Heart left ventricle (tissue), 13 donors: ENCODE measurements at regions not wholly inside any gene's neighbourhood (a gene's known extent, or its start where the extent isn't known, plus 50 kb on each side); places are given as distances from the start of the nearest gene placed in this dataset.

Source experiments
- POLR2A ChIP-seq, 2 donors: fragments of 450-650 bp; IDR thresholded peaks; one replicate each; pipeline ENCODE4 v1.6.1; 2017; ENCODE audit warnings: antibody characterized with exemption in 2 of 2, mild to moderate bottlenecking in 2 of 2, moderate library complexity in 2 of 2
- TF ChIP-seq, protein P1 (sequence below), 12 donors: fragments of 200-600 bp; sonication (generic) in 4 of 12; IDR thresholded peaks; one replicate each; pipeline versions ENCODE4 v1.5.0 to v1.8.0; 2018 to 2022; ENCODE audit warnings: antibody characterized with exemption in 12 of 12, mild to moderate bottlenecking in 5 of 12
- donor health status: ischemic (EF 13 %, LVEDD 7.1; RV severe dilation, severe dysfunction).
- donor health status: DM: no; HTN: yes; CAD: no.
- donor health status: DM: no; HTN: no; CAD: no.
- donor health status: ischemic (EF 25% LVEDD 6.9; RV normal size, moderate dysfunction).
- donor health status: ischemic (EF 25% LVEDD 5.7; RV mildly dilated, moderate dysfunction).
- donor health status: ischemic (EF 35%, LVEDD 5.7; RV mildly dilated, moderate dysfunction).
- donor health status: nonischemic (EF 11% LVEDD 7.7; RV severe dilation, severe dysfunction).
- donor health status: DM: yes; HTN: yes; CAD: no.
- donor health status: PGD.
- donor health status: ischemic (EF 29% LVEDD 5.4; RV normal size, mild dysfunction).
- donor health status: nonischemic (EF 23%, LVEDD 6.1; RV moderate dilation, normal function).

DNA sequence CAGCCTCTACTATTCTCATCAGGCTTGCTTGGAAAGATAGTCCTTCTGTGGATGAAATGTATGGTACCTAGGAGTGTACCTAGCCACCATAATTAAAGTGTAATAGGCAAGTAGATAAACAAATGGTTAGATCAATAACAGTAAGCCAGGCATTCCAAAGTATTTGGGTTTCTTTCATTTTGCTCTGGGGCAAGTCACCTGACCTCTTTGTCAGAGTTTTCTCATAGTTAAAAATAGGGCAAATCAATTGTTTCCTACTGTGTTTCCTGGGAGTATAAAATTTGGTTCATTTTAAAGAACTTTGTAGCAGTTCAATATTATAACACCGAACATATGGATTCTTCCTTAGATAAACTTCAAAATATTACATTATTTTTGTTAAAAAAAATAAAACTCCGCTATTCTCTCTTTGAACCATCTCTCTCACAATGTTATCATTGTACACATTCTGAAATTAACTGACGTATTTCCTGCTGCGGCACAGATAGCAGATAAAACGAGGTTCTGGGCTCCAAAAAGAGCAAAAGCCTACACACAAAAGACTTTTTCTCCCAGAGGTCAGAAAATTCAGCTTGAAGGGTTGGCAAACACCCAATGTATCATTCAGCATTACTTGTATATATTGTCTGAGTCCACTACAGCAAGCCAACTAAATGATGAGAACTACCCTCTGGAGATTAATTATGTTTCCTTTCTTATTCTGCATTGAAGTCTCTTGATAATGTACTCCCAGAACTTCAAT is 267.9 kb downstream of the COX7C start:
- TF ChIP-seq, protein P1, sequence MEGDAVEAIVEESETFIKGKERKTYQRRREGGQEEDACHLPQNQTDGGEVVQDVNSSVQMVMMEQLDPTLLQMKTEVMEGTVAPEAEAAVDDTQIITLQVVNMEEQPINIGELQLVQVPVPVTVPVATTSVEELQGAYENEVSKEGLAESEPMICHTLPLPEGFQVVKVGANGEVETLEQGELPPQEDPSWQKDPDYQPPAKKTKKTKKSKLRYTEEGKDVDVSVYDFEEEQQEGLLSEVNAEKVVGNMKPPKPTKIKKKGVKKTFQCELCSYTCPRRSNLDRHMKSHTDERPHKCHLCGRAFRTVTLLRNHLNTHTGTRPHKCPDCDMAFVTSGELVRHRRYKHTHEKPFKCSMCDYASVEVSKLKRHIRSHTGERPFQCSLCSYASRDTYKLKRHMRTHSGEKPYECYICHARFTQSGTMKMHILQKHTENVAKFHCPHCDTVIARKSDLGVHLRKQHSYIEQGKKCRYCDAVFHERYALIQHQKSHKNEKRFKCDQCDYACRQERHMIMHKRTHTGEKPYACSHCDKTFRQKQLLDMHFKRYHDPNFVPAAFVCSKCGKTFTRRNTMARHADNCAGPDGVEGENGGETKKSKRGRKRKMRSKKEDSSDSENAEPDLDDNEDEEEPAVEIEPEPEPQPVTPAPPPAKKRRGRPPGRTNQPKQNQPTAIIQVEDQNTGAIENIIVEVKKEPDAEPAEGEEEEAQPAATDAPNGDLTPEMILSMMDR (IDR thresholded peaks at IDR 0.05), result no peak
- TF ChIP-seq POLR2A (IDR thresholded peaks at IDR 0.05), result no peak
